ENCODE measurements at regions not wholly inside any gene's neighbourhood (a gene's known extent, or its start where the extent isn't known, plus 50 kb on each side); places are given as distances from the start of the nearest gene placed in this dataset.
A peak's percentile ranks its signal among the peaks of the same experiment; 100 is the strongest.

DNA sequence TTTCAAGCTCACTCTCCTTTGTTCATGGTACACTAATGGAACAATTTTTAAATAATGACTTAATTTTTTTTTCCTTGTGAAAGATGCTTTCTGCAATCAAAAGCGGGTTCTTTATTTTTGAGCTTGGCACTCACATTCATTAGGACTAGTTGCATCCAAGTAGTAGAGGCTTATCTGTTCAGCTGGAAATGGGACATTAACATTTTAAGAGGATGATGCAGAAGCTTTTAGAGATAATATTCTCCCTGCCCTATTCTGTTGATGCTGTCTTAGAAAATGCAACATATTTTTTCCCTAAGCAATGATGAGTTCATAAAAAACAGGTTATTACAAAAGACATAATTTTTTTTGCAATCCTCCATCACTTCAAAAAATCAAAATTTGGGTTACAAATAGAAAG lies 900.6 kb downstream of the NTRK3 start:
- H3K23ac ChIP-seq (ENCODE audit: low read length) = no peak overlapping the region
- no peak overlapping the region for H4K5ac ChIP-seq (ENCODE audit: low read length)
- H3K4me1 ChIP-seq (ENCODE audit: control insufficient read depth, low read depth, low read length) = no peaks in the 10 kb centered on the region
- no peak overlapping the region for H3K4me3 ChIP-seq (ENCODE audit: low read length)
- H3K27me3 ChIP-seq (ENCODE audit: insufficient read depth, low read length, poor library complexity) = no peaks in the 10 kb centered on the region
- no peak overlapping the region for H3K4ac ChIP-seq (ENCODE audit: low read depth, low read length)
- H3K18ac ChIP-seq (ENCODE audit: low read length) = no peak overlapping the region
- H3K9ac ChIP-seq (ENCODE audit: low read length) = no peak overlapping the region
- no peak overlapping the region for H2BK5ac ChIP-seq (ENCODE audit: low read length)
- WGBS (ENCODE audit: extremely low coverage, insufficient coverage, low lambda C conversion rate) = no CpG with 5 or more reads among the region's 1 CpG
- H3K27ac ChIP-seq (ENCODE audit: low read depth, low read length) = no peak overlapping the region
- no peaks in the 10 kb centered on the region for H3K36me3 ChIP-seq (ENCODE audit: control insufficient read depth, insufficient read depth, low read length)
- DNase-seq = no peak
- no peak overlapping the region for H3K56ac ChIP-seq (ENCODE audit: low read length)
- no peaks in the 10 kb centered on the region for H3K79me2 ChIP-seq (ENCODE audit: control insufficient read depth, insufficient read depth, low read length)
- H4K8ac ChIP-seq (ENCODE audit: low read depth, low read length) = no peak overlapping the region
- no peak overlapping the region for H2BK120ac ChIP-seq (ENCODE audit: low read depth, low read length)
- no peak overlapping the region for H3K4me2 ChIP-seq (ENCODE audit: low read length)
- H2BK15ac ChIP-seq (replicated peaks; ENCODE audit: low read depth) = no peak overlapping the region
- no peak overlapping the region for H2AK5ac ChIP-seq (ENCODE audit: low read length)
- H3K79me1 ChIP-seq (ENCODE audit: low read length) = no peaks in the 10 kb centered on the region

DNA sequence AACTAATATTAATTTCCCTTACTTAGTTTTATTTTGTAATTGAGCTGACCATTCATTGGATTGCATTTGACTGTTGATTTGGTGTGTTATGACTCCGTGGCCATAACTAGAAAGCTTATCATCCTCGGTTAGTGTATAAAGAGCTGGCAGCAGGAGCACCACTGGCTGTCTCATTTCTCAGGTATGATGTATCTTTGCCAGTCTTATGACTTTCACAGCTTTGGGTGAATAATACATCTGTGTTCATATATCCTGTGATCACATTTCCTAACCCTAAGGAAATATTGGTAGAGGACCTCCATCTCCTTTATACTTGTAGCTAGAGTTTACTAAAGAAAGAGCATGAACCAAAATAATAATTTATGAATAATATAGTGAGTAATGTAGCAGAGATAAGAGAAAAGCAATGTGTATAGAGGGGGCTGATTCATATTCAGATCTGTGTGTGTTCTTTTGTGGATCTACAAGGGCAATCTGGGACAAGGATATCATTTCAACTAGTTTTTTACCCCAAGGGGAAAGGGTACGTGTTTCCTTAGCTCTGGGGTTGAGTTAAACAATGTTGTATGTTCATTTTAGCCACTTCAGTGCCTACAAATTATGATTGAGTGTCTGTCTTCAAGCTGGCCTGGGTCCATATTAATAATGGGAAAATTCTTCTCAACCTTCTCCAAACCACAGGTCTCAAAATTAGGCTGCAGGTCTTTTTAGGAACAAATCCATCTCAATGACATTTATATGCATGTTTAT lies 901.7 kb downstream of the NTRK3 start:
- Histone ChIP-seq H3K79me1 (ENCODE audit: low read length) (no peaks in the 10 kb centered on the region), H3K4me3 (ENCODE audit: low read length) (no peak overlapping the region), H3K4me1 (ENCODE audit: control insufficient read depth, low read depth, low read length) (no peaks in the 10 kb centered on the region), H3K56ac (ENCODE audit: low read length) (no peak overlapping the region), H3K9ac (ENCODE audit: low read length) (no peak overlapping the region), H3K23ac (ENCODE audit: low read length) (no peak overlapping the region), H4K8ac (ENCODE audit: low read depth, low read length) (no peak overlapping the region), H4K5ac (ENCODE audit: low read length) (no peak overlapping the region), H2AK5ac (ENCODE audit: low read length) (no peak overlapping the region), H3K79me2 (ENCODE audit: control insufficient read depth, insufficient read depth, low read length) (no peaks in the 10 kb centered on the region), H3K27ac (ENCODE audit: low read depth, low read length) (no peak overlapping the region), H3K36me3 (ENCODE audit: control insufficient read depth, insufficient read depth, low read length) (no peaks in the 10 kb centered on the region), H3K27me3 (ENCODE audit: insufficient read depth, low read length, poor library complexity) (no peaks in the 10 kb centered on the region), H3K4ac (ENCODE audit: low read depth, low read length) (no peak overlapping the region), H2BK120ac (ENCODE audit: low read depth, low read length) (no peak overlapping the region), H3K4me2 (ENCODE audit: low read length) (no peak overlapping the region), H2BK5ac (ENCODE audit: low read length) (no peak overlapping the region), H3K18ac (ENCODE audit: low read length) (no peak overlapping the region), H2BK15ac (replicated peaks; ENCODE audit: low read depth) (no peak overlapping the region)
- no peak for DNase-seq
- no CpG with 5 or more reads among the region's 3 CpGs for WGBS (ENCODE audit: extremely low coverage, insufficient coverage, low lambda C conversion rate)

DNA sequence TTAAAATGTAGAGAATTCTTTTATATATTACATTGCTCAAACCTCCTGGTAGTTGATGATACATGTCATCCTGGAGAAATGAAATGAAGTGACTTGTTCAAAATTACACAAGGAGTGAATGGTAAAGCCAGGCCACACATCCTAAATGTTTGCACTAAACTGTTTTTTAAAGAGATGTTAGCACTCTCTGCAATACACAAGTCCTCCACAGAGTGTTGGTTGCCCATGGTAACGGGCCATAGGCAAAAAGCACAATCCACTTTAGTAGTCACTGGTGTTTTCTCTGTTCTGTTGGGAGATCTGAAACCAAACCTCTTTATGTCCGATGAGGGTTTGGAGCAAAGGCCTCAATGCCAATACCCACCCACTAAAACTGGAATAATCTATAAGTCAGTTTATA lies 907.4 kb downstream of the NTRK3 start:
- no peak overlapping the region for H4K8ac ChIP-seq (ENCODE audit: low read depth, low read length)
- H3K79me2 ChIP-seq (ENCODE audit: control insufficient read depth, insufficient read depth, low read length) = no peaks in the 10 kb centered on the region
- H3K18ac ChIP-seq (ENCODE audit: low read length) = no peak overlapping the region
- DNase-seq = peak; percentile 80
- H3K9ac ChIP-seq (ENCODE audit: low read length) = no peak overlapping the region
- H3K27me3 ChIP-seq (ENCODE audit: insufficient read depth, low read length, poor library complexity) = no peaks in the 10 kb centered on the region
- no peak overlapping the region for H3K4me3 ChIP-seq (ENCODE audit: low read length)
- no peak overlapping the region for H3K27ac ChIP-seq (ENCODE audit: low read depth, low read length)
- no peak overlapping the region for H4K5ac ChIP-seq (ENCODE audit: low read length)
- no peak overlapping the region for H3K4me2 ChIP-seq (ENCODE audit: low read length)
- H3K56ac ChIP-seq (ENCODE audit: low read length) = no peak overlapping the region
- H2AK5ac ChIP-seq (ENCODE audit: low read length) = no peak overlapping the region
- H3K23ac ChIP-seq (ENCODE audit: low read length) = no peak overlapping the region
- H3K4ac ChIP-seq (ENCODE audit: low read depth, low read length) = no peak overlapping the region
- no peak overlapping the region for H2BK120ac ChIP-seq (ENCODE audit: low read depth, low read length)
- no CpG with 5 or more reads among the region's 2 CpGs for WGBS (ENCODE audit: extremely low coverage, insufficient coverage, low lambda C conversion rate)
- H3K36me3 ChIP-seq (ENCODE audit: control insufficient read depth, insufficient read depth, low read length) = no peaks in the 10 kb centered on the region
- no peak overlapping the region for H2BK5ac ChIP-seq (ENCODE audit: low read length)
- H3K79me1 ChIP-seq (ENCODE audit: low read length) = no peaks in the 10 kb centered on the region
- H3K4me1 ChIP-seq (ENCODE audit: control insufficient read depth, low read depth, low read length) = no peaks in the 10 kb centered on the region
- no peak overlapping the region for H2BK15ac ChIP-seq (replicated peaks; ENCODE audit: low read depth)

DNA sequence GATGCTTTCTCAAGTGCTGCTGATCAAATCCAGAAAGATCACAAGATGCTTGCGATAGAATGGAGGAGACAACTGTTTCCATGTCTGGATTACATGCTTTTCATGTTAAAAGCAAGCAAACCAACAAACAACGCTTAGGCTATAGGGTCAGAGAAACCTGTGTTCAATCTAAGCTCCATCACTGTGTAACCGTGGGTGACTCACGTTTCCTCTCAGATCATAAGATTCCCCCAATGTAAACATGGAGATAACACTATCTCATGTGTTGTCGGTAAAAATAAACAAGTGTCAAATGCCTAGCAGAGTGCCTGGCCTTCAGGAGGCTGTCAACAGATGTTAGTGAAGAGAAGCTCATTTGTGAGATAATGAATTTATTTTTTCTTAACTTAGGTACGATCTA lies 907.8 kb downstream of the NTRK3 start:
- no peaks in the 10 kb centered on the region for H3K27me3 ChIP-seq (ENCODE audit: insufficient read depth, low read length, poor library complexity)
- H3K56ac ChIP-seq (ENCODE audit: low read length) = no peak overlapping the region
- no peaks in the 10 kb centered on the region for H3K4me1 ChIP-seq (ENCODE audit: control insufficient read depth, low read depth, low read length)
- no CpG with 5 or more reads among the region's 6 CpGs for WGBS (ENCODE audit: extremely low coverage, insufficient coverage, low lambda C conversion rate)
- H3K79me1 ChIP-seq (ENCODE audit: low read length) = no peaks in the 10 kb centered on the region
- no peak overlapping the region for H2BK120ac ChIP-seq (ENCODE audit: low read depth, low read length)
- no peak overlapping the region for H4K8ac ChIP-seq (ENCODE audit: low read depth, low read length)
- no peak overlapping the region for H3K4me2 ChIP-seq (ENCODE audit: low read length)
- peak; percentile 92 for DNase-seq
- no peaks in the 10 kb centered on the region for H3K79me2 ChIP-seq (ENCODE audit: control insufficient read depth, insufficient read depth, low read length)
- H2AK5ac ChIP-seq (ENCODE audit: low read length) = no peak overlapping the region
- H3K23ac ChIP-seq (ENCODE audit: low read length) = no peak overlapping the region
- H4K5ac ChIP-seq (ENCODE audit: low read length) = no peak overlapping the region
- H3K18ac ChIP-seq (ENCODE audit: low read length) = no peak overlapping the region
- H3K4ac ChIP-seq (ENCODE audit: low read depth, low read length) = no peak overlapping the region
- H2BK15ac ChIP-seq (replicated peaks; ENCODE audit: low read depth) = no peak overlapping the region
- no peak overlapping the region for H3K4me3 ChIP-seq (ENCODE audit: low read length)
- no peaks in the 10 kb centered on the region for H3K36me3 ChIP-seq (ENCODE audit: control insufficient read depth, insufficient read depth, low read length)
- H2BK5ac ChIP-seq (ENCODE audit: low read length) = no peak overlapping the region
- H3K9ac ChIP-seq (ENCODE audit: low read length) = no peak overlapping the region
- H3K27ac ChIP-seq (ENCODE audit: low read depth, low read length) = no peak overlapping the region

DNA sequence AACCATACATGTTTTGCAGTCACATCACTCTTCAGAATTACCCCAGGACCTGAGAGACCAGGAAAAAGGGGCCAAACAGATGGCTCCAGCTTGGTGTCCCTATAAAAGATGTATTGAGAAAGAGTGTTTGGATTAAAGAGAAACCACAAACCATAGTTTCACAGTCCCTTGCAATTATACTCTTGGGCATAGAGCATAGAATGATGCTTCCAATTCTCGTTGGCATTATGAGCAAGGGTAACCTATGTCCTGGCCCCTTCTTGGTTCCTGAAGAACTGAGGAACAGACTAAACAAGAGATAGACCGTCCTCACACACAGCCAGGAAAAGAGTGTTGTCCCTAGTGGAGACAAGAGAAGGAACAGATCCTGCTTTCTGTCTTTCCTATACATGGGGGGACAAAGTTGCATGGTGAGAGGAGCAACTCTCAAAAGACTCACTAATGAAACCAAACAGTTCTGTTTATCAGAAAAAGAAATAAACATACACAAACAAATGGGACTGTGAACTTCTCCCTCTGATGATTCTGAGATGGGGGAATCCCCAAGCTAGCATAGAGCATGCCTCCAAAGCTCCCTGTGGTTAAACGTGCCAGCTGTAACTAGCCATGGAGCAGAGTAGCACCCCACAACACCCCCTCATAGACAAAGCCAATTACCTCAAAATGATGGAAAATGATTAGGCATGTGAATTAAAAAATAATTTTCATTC lies 908.6 kb downstream of the NTRK3 start:
- no peak overlapping the region for H3K4me2 ChIP-seq (ENCODE audit: low read length)
- no peak overlapping the region for H3K18ac ChIP-seq (ENCODE audit: low read length)
- H3K9ac ChIP-seq (ENCODE audit: low read length) = no peak overlapping the region
- H3K27me3 ChIP-seq (ENCODE audit: insufficient read depth, low read length, poor library complexity) = no peaks in the 10 kb centered on the region
- H3K23ac ChIP-seq (ENCODE audit: low read length) = no peak overlapping the region
- no peak overlapping the region for H3K27ac ChIP-seq (ENCODE audit: low read depth, low read length)
- no CpG with 5 or more reads among the region's 3 CpGs for WGBS (ENCODE audit: extremely low coverage, insufficient coverage, low lambda C conversion rate)
- H3K36me3 ChIP-seq (ENCODE audit: control insufficient read depth, insufficient read depth, low read length) = no peaks in the 10 kb centered on the region
- H4K5ac ChIP-seq (ENCODE audit: low read length) = no peak overlapping the region
- H3K4me3 ChIP-seq (ENCODE audit: low read length) = no peak overlapping the region
- H2BK15ac ChIP-seq (replicated peaks; ENCODE audit: low read depth) = no peak overlapping the region
- H3K79me2 ChIP-seq (ENCODE audit: control insufficient read depth, insufficient read depth, low read length) = no peaks in the 10 kb centered on the region
- no peaks in the 10 kb centered on the region for H3K4me1 ChIP-seq (ENCODE audit: control insufficient read depth, low read depth, low read length)
- no peak overlapping the region for H2BK5ac ChIP-seq (ENCODE audit: low read length)
- H4K8ac ChIP-seq (ENCODE audit: low read depth, low read length) = no peak overlapping the region
- no peak overlapping the region for H2BK120ac ChIP-seq (ENCODE audit: low read depth, low read length)
- H3K79me1 ChIP-seq (ENCODE audit: low read length) = no peaks in the 10 kb centered on the region
- DNase-seq = no peak
- no peak overlapping the region for H2AK5ac ChIP-seq (ENCODE audit: low read length)
- H3K4ac ChIP-seq (ENCODE audit: low read depth, low read length) = no peak overlapping the region
- H3K56ac ChIP-seq (ENCODE audit: low read length) = no peak overlapping the region

All from mesendoderm (in vitro differentiated cells).